Fibroblast of lung (primary cell): ENCODE measurements at regions not wholly inside any gene's neighbourhood (a gene's known extent, or its start where the extent isn't known, plus 50 kb on each side); places are given as distances from the start of the nearest gene placed in this dataset.

Source experiments
- DNase-seq, 2 donors: peaks; one replicate each; pipeline versions ENCODE4 v3.0.0 to v3.0.0-alpha.2; 2010; ENCODE audit warnings: low read depth in 2 of 2
- H2AFZ ChIP-seq: 2 replicates; pipeline ENCODE4 v1.5.1; 2012; ENCODE audit warnings: low read length, control low read depth, inconsistent platforms
- H3K27ac ChIP-seq: 2 replicates; pipeline ENCODE4 v1.5.1; 2011; ENCODE audit warnings: low read length, control low read depth; ENCODE audit not compliant: insufficient read depth
- H3K27me3 ChIP-seq: 2 replicates; pipeline ENCODE4 v1.5.1; 2011; ENCODE audit warnings: mild to moderate bottlenecking, low read length; ENCODE audit not compliant: control insufficient read depth, insufficient read depth
- H3K36me3 ChIP-seq: 2 replicates; pipeline ENCODE4 v1.5.1; 2011; ENCODE audit warnings: low read length; ENCODE audit not compliant: control insufficient read depth, insufficient read depth
- H3K4me1 ChIP-seq: 2 replicates; pipeline ENCODE4 v1.5.1; 2011; ENCODE audit warnings: low read length; ENCODE audit not compliant: control insufficient read depth, insufficient read depth; ENCODE audit errors: extremely low read depth
- H3K4me2 ChIP-seq: 2 replicates; pipeline ENCODE4 v1.5.1; 2011; ENCODE audit warnings: low read length, control low read depth; ENCODE audit not compliant: insufficient read depth; ENCODE audit errors: extremely low read depth
- H3K4me3 ChIP-seq, 4 experiments: fragments of 200-600 bp in 1 of 4; sonication (generic) in 1 of 4; replicated peaks in 1 of 4; 2 replicates each; pipeline ENCODE4 v1.5.1; 2011 to 2016; ENCODE audit warnings: low read length in 4 of 4, low read depth in 3 of 4, mild to moderate bottlenecking in 3 of 4, control low read depth in 2 of 4, inconsistent platforms in 1 of 4, mixed read lengths in 1 of 4; ENCODE audit not compliant: insufficient read depth in 1 of 4; ENCODE audit errors: control extremely low read depth in 1 of 4
- H3K79me2 ChIP-seq: 2 replicates; pipeline ENCODE4 v1.5.1; 2012; ENCODE audit warnings: mild to moderate bottlenecking, low read length, inconsistent platforms; ENCODE audit not compliant: control insufficient read depth, insufficient read depth
- H3K9ac ChIP-seq: 2 replicates; pipeline ENCODE4 v1.5.1; 2011; ENCODE audit warnings: mild to moderate bottlenecking, low read length, control low read depth; ENCODE audit not compliant: insufficient read depth
- H3K9me3 ChIP-seq: 2 replicates; pipeline ENCODE4 v1.5.1; 2012; ENCODE audit warnings: low read depth, low read length; ENCODE audit not compliant: control insufficient read depth, insufficient read depth
- H4K20me1 ChIP-seq: 2 replicates; pipeline ENCODE4 v1.5.1; 2011; ENCODE audit warnings: low read length; ENCODE audit not compliant: control insufficient read depth, insufficient read depth; ENCODE audit errors: extremely low read depth
- CTCF ChIP-seq, 2 donors: IDR thresholded peaks in 1 of 2; conservative IDR thresholded peaks in 1 of 2; 1 replicate in 1 of 2; 2 replicates in 1 of 2; pipeline ENCODE4 v1.5.1; 2011 to 2012; ENCODE audit warnings: low read length in 2 of 2, control low read depth in 1 of 2, inconsistent platforms in 1 of 2, low read depth in 1 of 2, mild to moderate bottlenecking in 1 of 2
- EZH2 ChIP-seq: IDR thresholded peaks from 2 replicates; pipeline ENCODE4 v1.5.1; 2012; ENCODE audit warnings: low read length, control low read depth, mild to moderate bottlenecking; ENCODE audit errors: missing control alignments

- DNase-seq, result peak in 1 of 2 donors; percentile 61
- no peaks in the 10 kb centered on the region for H3K9me3 ChIP-seq
- TF ChIP-seq CTCF (conservative IDR thresholded peaks at IDR 0.05 in 1 of 2, IDR thresholded peaks at IDR 0.05 in 1 of 2; ENCODE audit: low read depth in 1 of 2, low read length in 2 of 2), result no peak
- no peak for TF ChIP-seq EZH2
Observed at GRCh38 chr18:8963876-8964275, 138.6 kb upstream of the NDUFV2 start.

GRCh38 chr18:8965398-8965797 is 137.1 kb upstream of the NDUFV2 start:
- no peaks in the 10 kb centered on the region for H3K27me3 ChIP-seq
- H3K36me3 ChIP-seq, result no peaks in the 10 kb centered on the region
- TF ChIP-seq CTCF (conservative IDR thresholded peaks at IDR 0.05 in 1 of 2, IDR thresholded peaks at IDR 0.05 in 1 of 2; ENCODE audit: low read depth in 1 of 2, low read length in 2 of 2) (no peak), EZH2 (no peak)
- no peak for DNase-seq
- no peak overlapping the region for H3K4me3 ChIP-seq
- peaks cover 5% of the 10 kb centered on the region for H3K4me1 ChIP-seq
- H2AFZ ChIP-seq, result no peak overlapping the region
- H4K20me1 ChIP-seq, result no peaks in the 10 kb centered on the region
- no peaks in the 10 kb centered on the region for H3K9me3 ChIP-seq
- H3K4me2 ChIP-seq, result no peak overlapping the region
- H3K27ac ChIP-seq, result no peak overlapping the region
- no peaks in the 10 kb centered on the region for H3K79me2 ChIP-seq
- no peak overlapping the region for H3K9ac ChIP-seq

More at GRCh38 chr18:8963876-8964275, 138.6 kb upstream of the NDUFV2 start:
- H3K4me1 ChIP-seq, result peaks cover 5% of the 10 kb centered on the region
- no peak overlapping the region for H3K4me2 ChIP-seq
- no peak overlapping the region for H3K27ac ChIP-seq
- no peak overlapping the region for H2AFZ ChIP-seq
- no peaks in the 10 kb centered on the region for H3K79me2 ChIP-seq
- no peak overlapping the region for H3K4me3 ChIP-seq
- H3K9ac ChIP-seq, result no peak overlapping the region
- no peaks in the 10 kb centered on the region for H3K36me3 ChIP-seq
- H4K20me1 ChIP-seq, result no peaks in the 10 kb centered on the region
- H3K27me3 ChIP-seq, result no peaks in the 10 kb centered on the region

DNA sequence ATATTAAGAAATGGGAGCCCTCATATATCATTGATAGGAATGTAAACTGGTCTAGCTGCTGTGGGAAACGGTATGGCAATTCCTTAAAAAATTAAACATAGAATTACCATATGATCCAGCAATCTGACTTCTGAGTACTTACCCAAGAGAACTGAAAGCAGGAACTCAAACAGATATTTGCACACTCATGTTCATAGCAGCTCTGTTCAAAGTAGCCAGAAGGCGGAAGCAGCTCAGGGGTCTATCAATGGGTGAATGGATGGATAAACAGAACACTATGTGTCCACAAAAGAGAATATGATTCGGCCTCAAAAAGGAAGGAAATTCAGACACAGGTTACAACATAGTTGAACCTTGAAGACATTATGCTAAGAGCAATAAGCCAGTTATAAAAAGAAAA is 135.7 kb upstream of the NDUFV2 start:
- TF ChIP-seq EZH2 (no peak), CTCF (conservative IDR thresholded peaks at IDR 0.05 in 1 of 2, IDR thresholded peaks at IDR 0.05 in 1 of 2; ENCODE audit: low read depth in 1 of 2, low read length in 2 of 2) (no peak)
- H3K79me2 ChIP-seq, result no peaks in the 10 kb centered on the region
- H4K20me1 ChIP-seq, result no peaks in the 10 kb centered on the region
- no peaks in the 10 kb centered on the region for H3K4me1 ChIP-seq
- no peak overlapping the region for H3K4me2 ChIP-seq
- H3K27ac ChIP-seq, result no peak overlapping the region
- H3K4me3 ChIP-seq, result no peak overlapping the region
- H3K27me3 ChIP-seq, result no peaks in the 10 kb centered on the region
- no peak for DNase-seq
- H3K9me3 ChIP-seq, result no peaks in the 10 kb centered on the region
- no peak overlapping the region for H2AFZ ChIP-seq
- no peaks in the 10 kb centered on the region for H3K36me3 ChIP-seq
- no peak overlapping the region for H3K9ac ChIP-seq
